Activated naive CD4-positive, alpha-beta T cell treated with anti-CD3 and anti-CD28 coated beads, Interleukin-2, amount 50 U/mL, for 24 hours (primary cell): ENCODE measurements at regions not wholly inside any gene's neighbourhood (a gene's known extent, or its start where the extent isn't known, plus 50 kb on each side); places are given as distances from the start of the nearest gene placed in this dataset.

Experiments
- H3K27ac Mint-ChIP-seq: one replicate; pipeline ENCODE4 v1.8.0; 2021; ENCODE audit warnings: mild to moderate bottlenecking, mixed read lengths
- H3K27me3 Mint-ChIP-seq: one replicate; pipeline ENCODE4 v1.8.0; 2021; ENCODE audit warnings: mixed read lengths
- H3K36me3 Mint-ChIP-seq: one replicate; pipeline ENCODE4 v1.8.0; 2021; ENCODE audit warnings: mixed read lengths
- H3K4me1 Mint-ChIP-seq: one replicate; pipeline ENCODE4 v1.8.0; 2021; ENCODE audit warnings: mixed read lengths
- H3K4me3 Mint-ChIP-seq: one replicate; pipeline ENCODE4 v1.8.0; 2021; ENCODE audit warnings: mild to moderate bottlenecking, mixed read lengths
- H3K9me3 Mint-ChIP-seq: one replicate; pipeline ENCODE4 v1.8.0; 2021; ENCODE audit warnings: mixed read lengths

- Mint-ChIP-seq H3K36me3 (no peaks in the 10 kb centered on the region), H3K9me3 (no peaks in the 10 kb centered on the region), H3K4me3 (no peak overlapping the region), H3K27me3 (peaks cover 2% of the 10 kb centered on the region), H3K4me1 (no peaks in the 10 kb centered on the region), H3K27ac (no peak overlapping the region)
Observed at GRCh38 chr9:75418518-75418917, 330.2 kb downstream of the OSTF1 start.

- H3K36me3 Mint-ChIP-seq: no peaks in the 10 kb centered on the region
- H3K27me3 Mint-ChIP-seq: peaks cover 2% of the 10 kb centered on the region
- no peak overlapping the region for H3K27ac Mint-ChIP-seq
- no peaks in the 10 kb centered on the region for H3K9me3 Mint-ChIP-seq
- H3K4me3 Mint-ChIP-seq: no peak overlapping the region
- H3K4me1 Mint-ChIP-seq: no peaks in the 10 kb centered on the region
Observed at GRCh38 chr9:75422944-75423522, 334.7 kb downstream of the OSTF1 start.

- Mint-ChIP-seq H3K9me3 (no peaks in the 10 kb centered on the region), H3K27me3 (peaks cover 20% of the 10 kb centered on the region), H3K4me1 (no peaks in the 10 kb centered on the region), H3K4me3 (no peak overlapping the region), H3K36me3 (no peaks in the 10 kb centered on the region), H3K27ac (no peak overlapping the region)
Observed at GRCh38 chr9:75429531-75430475, 341.5 kb downstream of the OSTF1 start.

- Mint-ChIP-seq H3K4me3 (no peak overlapping the region), H3K9me3 (no peaks in the 10 kb centered on the region), H3K27ac (no peak overlapping the region), H3K4me1 (no peaks in the 10 kb centered on the region), H3K27me3 (peaks cover 22% of the 10 kb centered on the region), H3K36me3 (no peaks in the 10 kb centered on the region)
Observed at GRCh38 chr9:75431375-75431774, 343.1 kb downstream of the OSTF1 start.

GRCh38 chr9:75432386-75432785 is 344.1 kb downstream of the OSTF1 start:
- Mint-ChIP-seq H3K4me1 (no peaks in the 10 kb centered on the region), H3K36me3 (no peaks in the 10 kb centered on the region), H3K27me3 (peaks cover 21% of the 10 kb centered on the region), H3K27ac (no peak overlapping the region), H3K9me3 (no peaks in the 10 kb centered on the region), H3K4me3 (no peak overlapping the region)

GRCh38 chr9:75432888-75433287 is 344.6 kb downstream of the OSTF1 start:
- H3K9me3 Mint-ChIP-seq: no peaks in the 10 kb centered on the region
- H3K27me3 Mint-ChIP-seq: peaks cover 22% of the 10 kb centered on the region
- H3K27ac Mint-ChIP-seq: no peak overlapping the region
- no peaks in the 10 kb centered on the region for H3K36me3 Mint-ChIP-seq
- no peaks in the 10 kb centered on the region for H3K4me1 Mint-ChIP-seq
- H3K4me3 Mint-ChIP-seq: no peak overlapping the region

- Mint-ChIP-seq H3K27ac (no peak overlapping the region), H3K9me3 (peaks cover 4% of the 10 kb centered on the region), H3K4me3 (no peak overlapping the region), H3K4me1 (peaks cover 5% of the 10 kb centered on the region), H3K27me3 (peaks cover 9% of the 10 kb centered on the region), H3K36me3 (no peaks in the 10 kb centered on the region)
Observed at GRCh38 chr9:75438716-75439115, 350.4 kb downstream of the OSTF1 start.

GRCh38 chr9:75440914-75441313 is 352.6 kb downstream of the OSTF1 start:
- peaks cover 5% of the 10 kb centered on the region for H3K4me1 Mint-ChIP-seq
- H3K9me3 Mint-ChIP-seq: peaks cover 5% of the 10 kb centered on the region
- H3K27me3 Mint-ChIP-seq: peaks cover 4% of the 10 kb centered on the region
- no peak overlapping the region for H3K4me3 Mint-ChIP-seq
- H3K36me3 Mint-ChIP-seq: no peaks in the 10 kb centered on the region
- H3K27ac Mint-ChIP-seq: no peak overlapping the region

GRCh38 chr9:75445144-75445543 is 356.8 kb downstream of the OSTF1 start:
- peaks cover 5% of the 10 kb centered on the region for H3K9me3 Mint-ChIP-seq
- no peak overlapping the region for H3K27ac Mint-ChIP-seq
- H3K4me3 Mint-ChIP-seq: no peak overlapping the region
- H3K27me3 Mint-ChIP-seq: no peaks in the 10 kb centered on the region
- H3K36me3 Mint-ChIP-seq: no peaks in the 10 kb centered on the region
- H3K4me1 Mint-ChIP-seq: peaks cover 5% of the 10 kb centered on the region

GRCh38 chr9:75447281-75447680 is 359.0 kb downstream of the OSTF1 start:
- Mint-ChIP-seq H3K9me3 (peaks cover 5% of the 10 kb centered on the region), H3K27me3 (no peaks in the 10 kb centered on the region), H3K27ac (no peak overlapping the region), H3K4me1 (no peaks in the 10 kb centered on the region), H3K36me3 (no peaks in the 10 kb centered on the region), H3K4me3 (no peak overlapping the region)

- H3K4me3 Mint-ChIP-seq: no peak overlapping the region
- no peaks in the 10 kb centered on the region for H3K4me1 Mint-ChIP-seq
- no peak overlapping the region for H3K27ac Mint-ChIP-seq
- no peaks in the 10 kb centered on the region for H3K27me3 Mint-ChIP-seq
- no peaks in the 10 kb centered on the region for H3K36me3 Mint-ChIP-seq
- H3K9me3 Mint-ChIP-seq: peaks cover 5% of the 10 kb centered on the region
Observed at GRCh38 chr9:75448281-75448680, 360.0 kb downstream of the OSTF1 start.

GRCh38 chr9:75448955-75449354 is 360.6 kb downstream of the OSTF1 start:
- H3K27me3 Mint-ChIP-seq: no peaks in the 10 kb centered on the region
- no peak overlapping the region for H3K27ac Mint-ChIP-seq

GRCh38 chr9:75451045-75451444 is 362.7 kb downstream of the OSTF1 start:
- H3K9me3 Mint-ChIP-seq: no peaks in the 10 kb centered on the region
- H3K36me3 Mint-ChIP-seq: no peaks in the 10 kb centered on the region
- no peaks in the 10 kb centered on the region for H3K4me1 Mint-ChIP-seq
- H3K4me3 Mint-ChIP-seq: no peak overlapping the region
- H3K27ac Mint-ChIP-seq: no peak overlapping the region
- peaks cover 3% of the 10 kb centered on the region for H3K27me3 Mint-ChIP-seq

More at GRCh38 chr9:75448955-75449354, 360.6 kb downstream of the OSTF1 start:
- Mint-ChIP-seq H3K9me3 (no peaks in the 10 kb centered on the region), H3K36me3 (no peaks in the 10 kb centered on the region), H3K4me1 (no peaks in the 10 kb centered on the region), H3K4me3 (no peak overlapping the region)

- Mint-ChIP-seq H3K4me3 (no peak overlapping the region), H3K4me1 (no peaks in the 10 kb centered on the region), H3K9me3 (no peaks in the 10 kb centered on the region), H3K36me3 (no peaks in the 10 kb centered on the region), H3K27me3 (peaks cover 3% of the 10 kb centered on the region), H3K27ac (no peak overlapping the region)
Observed at GRCh38 chr9:75451505-75451904, 363.2 kb downstream of the OSTF1 start.

- no peaks in the 10 kb centered on the region for H3K4me1 Mint-ChIP-seq
- H3K36me3 Mint-ChIP-seq: no peaks in the 10 kb centered on the region
- no peak overlapping the region for H3K4me3 Mint-ChIP-seq
- no peak overlapping the region for H3K27ac Mint-ChIP-seq
- peaks cover 3% of the 10 kb centered on the region for H3K27me3 Mint-ChIP-seq
- H3K9me3 Mint-ChIP-seq: no peaks in the 10 kb centered on the region
Observed at GRCh38 chr9:75452512-75452911, 364.2 kb downstream of the OSTF1 start.

- Mint-ChIP-seq H3K4me3 (no peak overlapping the region), H3K36me3 (no peaks in the 10 kb centered on the region), H3K27me3 (peaks cover 3% of the 10 kb centered on the region), H3K4me1 (no peaks in the 10 kb centered on the region), H3K27ac (no peak overlapping the region), H3K9me3 (no peaks in the 10 kb centered on the region)
Observed at GRCh38 chr9:75454043-75454442, 365.7 kb downstream of the OSTF1 start.
